Epidermal melanocyte (primary cell): ENCODE measurements at regions not wholly inside any gene's neighbourhood (a gene's known extent, or its start where the extent isn't known, plus 50 kb on each side); places are given as distances from the start of the nearest gene placed in this dataset.
"Not testable (repeated sequence)": the region's sequence is repeated elsewhere in the genome, so short reads cannot be mapped to it uniquely, and the experiment has no call there.

Experiments used
- DNase-seq: peaks from one replicate; pipeline ENCODE4 v3.0.0; 2011; ENCODE audit warnings: low spot score; ENCODE audit not compliant: insufficient read length

- DNase-seq: no peak
These were observed 50.2 kb upstream of the THSD7B start for GRCh38 chr2:136715146-136715545.

- DNase-seq: no peak
These were observed 50.8 kb upstream of the THSD7B start for GRCh38 chr2:136714452-136714951.

DNA sequence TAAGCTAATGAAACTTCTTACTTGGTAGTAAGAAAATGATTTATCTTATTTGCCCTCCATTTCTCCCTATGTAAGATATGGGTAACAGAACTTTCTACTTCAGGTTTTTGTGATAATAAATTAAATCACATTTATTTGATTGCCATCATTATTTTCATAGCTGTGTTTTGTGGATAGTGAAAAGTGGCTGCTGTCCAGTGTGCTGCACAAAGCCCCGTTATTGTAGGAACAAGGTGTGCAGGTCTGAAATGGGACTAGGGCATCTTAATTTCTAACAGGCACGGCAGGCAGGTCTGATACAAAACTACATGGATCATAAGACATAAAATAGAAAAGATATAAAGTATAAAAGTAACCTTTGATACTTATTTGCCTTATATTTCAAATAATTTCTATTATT is 51.6 kb upstream of the THSD7B start:
- DNase-seq: no peak

DNA sequence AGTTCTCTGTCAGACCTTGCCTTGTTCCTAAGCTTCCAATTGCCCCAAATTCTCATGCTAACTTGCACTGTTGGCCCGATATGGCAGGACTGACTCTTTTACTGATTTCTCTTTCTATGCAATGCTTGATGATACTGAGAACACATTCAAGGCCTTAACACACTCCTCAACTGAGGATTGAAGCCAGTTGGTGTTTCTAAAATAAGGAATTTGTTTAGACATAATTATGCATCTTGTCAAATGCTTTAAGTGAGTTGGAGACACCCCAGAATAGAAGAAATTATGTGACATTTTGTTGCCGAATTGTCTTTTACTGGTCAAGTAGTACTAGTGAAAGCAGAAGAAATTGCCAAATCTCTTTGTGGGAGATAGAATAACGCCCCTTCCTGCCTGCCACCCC is 60.0 kb upstream of the THSD7B start:
- no peak for DNase-seq

GRCh38 chr2:136703214-136703613 is 62.1 kb upstream of the THSD7B start:
- no peak for DNase-seq

DNA sequence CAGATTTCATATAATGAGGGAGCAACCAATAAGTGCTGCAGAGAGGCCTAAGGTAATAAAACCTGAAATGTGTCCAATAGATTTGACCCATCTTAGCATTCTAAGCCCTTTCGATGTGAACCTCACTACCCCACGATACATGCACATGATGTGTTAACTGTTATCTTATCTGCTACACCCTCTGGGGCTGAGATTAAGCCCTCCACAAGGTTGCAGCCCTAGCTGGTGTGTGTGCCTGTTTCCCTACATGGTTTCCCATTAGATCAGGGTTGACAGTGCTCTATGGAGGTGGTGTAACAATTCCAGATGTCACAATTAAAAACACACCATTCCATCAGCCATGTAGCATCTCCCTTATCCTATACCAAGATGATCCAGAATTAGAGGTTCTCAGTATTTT is 68.9 kb upstream of the THSD7B start:
- no peak for DNase-seq

DNA sequence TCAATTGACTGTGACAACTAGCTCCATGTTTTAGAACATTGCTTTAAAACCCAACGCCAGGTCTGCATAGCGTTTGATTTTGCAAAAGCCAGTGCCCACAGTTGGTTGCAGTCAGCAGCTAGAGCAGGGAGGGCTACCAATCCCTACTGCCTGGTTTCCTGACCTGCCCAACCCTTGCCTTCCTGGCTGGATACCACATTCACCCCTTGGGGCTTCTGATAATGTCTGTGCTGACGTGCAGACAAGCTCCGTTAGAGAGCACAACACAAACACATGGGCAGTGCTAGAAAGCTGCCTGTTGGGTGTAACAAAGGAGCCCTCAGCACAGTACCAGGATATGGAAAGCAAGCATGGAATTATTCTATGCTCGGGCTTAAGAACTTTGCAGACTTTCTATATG is 71.4 kb upstream of the THSD7B start:
- DNase-seq: no peak

- not testable (repeated sequence) for DNase-seq
These were observed 85.3 kb upstream of the THSD7B start for GRCh38 chr2:136680079-136680478.

GRCh38 chr2:136665736-136666135 is 99.6 kb upstream of the THSD7B start:
- no peak for DNase-seq

GRCh38 chr2:136664713-136665405 is 100.5 kb upstream of the THSD7B start:
- DNase-seq: no peak

DNA sequence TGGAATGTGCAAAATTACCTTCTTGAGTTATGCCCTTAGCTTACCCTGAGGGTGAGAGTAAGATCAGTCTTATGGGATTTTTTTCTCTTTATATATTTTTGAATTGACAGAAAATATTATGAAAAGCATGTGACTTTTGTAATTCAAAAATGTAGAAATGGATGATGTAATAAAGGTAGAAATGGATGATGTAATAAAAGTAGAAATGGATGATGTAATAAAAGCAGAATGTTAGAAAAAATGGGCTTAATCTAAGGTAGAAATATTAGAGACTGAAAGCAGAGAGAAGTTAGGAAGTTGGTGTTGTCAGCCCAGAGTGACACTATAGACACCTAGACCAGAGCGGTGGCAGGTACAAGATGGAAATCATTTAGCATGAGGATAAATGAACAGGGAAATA is 107.1 kb upstream of the THSD7B start:
- DNase-seq: no peak

- DNase-seq: no peak
These were observed 111.5 kb upstream of the THSD7B start for GRCh38 chr2:136653861-136654260.

- no peak for DNase-seq
These were observed 113.8 kb upstream of the THSD7B start for GRCh38 chr2:136651456-136652010.

GRCh38 chr2:136647039-136647438 is 118.3 kb upstream of the THSD7B start:
- DNase-seq: no peak

DNA sequence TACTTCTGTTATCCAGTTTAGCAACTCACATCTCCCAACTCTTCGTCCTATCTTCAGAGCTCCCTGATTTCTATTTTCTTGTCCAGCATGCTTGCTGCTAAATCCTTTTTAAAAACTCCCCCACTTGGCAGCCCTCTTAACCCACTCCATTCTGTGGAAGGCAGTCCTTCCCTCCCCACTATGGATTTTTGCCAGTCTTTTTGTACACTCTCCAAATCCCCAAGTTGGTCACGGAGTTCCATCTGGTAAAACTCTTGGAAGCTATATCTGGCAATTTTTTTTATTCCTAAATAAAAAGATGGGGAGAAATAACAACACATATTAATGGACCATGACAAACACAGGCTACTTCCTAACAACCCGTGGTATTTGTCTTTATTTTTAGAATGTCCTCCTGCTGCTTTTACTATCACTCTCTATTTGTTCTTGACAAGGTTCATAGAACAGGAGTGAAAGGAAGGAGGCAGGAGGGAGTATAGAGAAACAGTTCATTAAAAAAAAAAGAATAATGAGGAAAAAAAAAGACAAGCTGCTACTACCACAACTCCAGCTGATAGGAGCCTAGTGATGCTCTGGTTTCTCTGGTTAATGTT is 120.0 kb upstream of the THSD7B start:
- DNase-seq: no peak

GRCh38 chr2:136639651-136640050 is 125.7 kb upstream of the THSD7B start:
- DNase-seq: no peak

GRCh38 chr2:136638193-136638592 is 127.2 kb upstream of the THSD7B start:
- DNase-seq: no peak

GRCh38 chr2:136637402-136637801 is 127.9 kb upstream of the THSD7B start:
- DNase-seq: no peak

- DNase-seq: no peak
These were observed 136.9 kb upstream of the THSD7B start for GRCh38 chr2:136628490-136628889.

GRCh38 chr2:136613096-136613495 is 152.2 kb upstream of the THSD7B start:
- no peak for DNase-seq

DNA sequence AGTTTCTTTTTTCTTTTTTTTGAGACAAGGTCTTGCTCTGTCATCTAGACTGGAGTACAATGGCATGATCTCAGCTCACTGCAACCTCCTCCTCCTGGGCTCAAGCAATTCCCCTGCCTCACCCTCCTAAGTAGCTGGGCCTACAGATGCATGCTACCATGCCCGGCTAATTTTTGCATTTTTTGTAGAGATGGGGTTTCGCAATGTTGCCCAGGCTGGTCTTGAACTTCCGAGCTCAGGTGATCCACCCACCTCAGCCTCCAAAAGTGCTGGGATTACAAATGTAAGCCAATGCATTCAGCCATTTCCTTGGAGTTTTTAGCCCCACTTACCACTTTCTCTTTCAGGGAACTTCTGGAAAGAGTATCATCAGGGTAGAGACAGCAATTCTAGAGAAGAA is 153.3 kb upstream of the THSD7B start:
- DNase-seq: no peak

- DNase-seq: no peak
These were observed 153.9 kb upstream of the THSD7B start for GRCh38 chr2:136611451-136611850.

DNA sequence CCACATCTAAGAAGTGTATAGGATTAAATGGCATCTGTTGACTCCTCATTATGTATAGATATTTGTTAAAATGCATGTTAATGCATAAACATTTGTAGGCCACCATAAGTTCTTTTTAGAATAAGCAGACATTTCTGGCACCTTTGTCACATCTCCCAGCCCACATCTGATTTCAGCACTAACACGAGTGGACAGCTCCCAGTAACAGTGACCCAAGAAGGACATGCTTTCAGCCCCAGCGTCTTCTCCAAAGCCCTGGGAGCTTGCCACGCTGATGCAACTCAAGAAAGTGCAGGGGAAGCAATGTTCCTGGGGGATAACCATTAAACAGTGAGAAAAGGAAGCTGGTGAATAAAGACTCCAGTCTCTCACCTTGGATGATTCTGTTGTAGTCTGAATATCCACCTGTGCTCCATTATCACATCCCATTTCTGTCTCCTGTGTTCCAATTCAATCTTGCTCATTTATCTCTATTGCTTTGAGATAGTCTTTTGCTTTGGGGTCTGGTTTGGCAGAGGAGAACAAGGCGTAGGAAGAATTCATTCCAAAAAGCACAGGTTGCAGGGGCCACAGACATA is 182.6 kb upstream of the THSD7B start:
- DNase-seq: no peak
